A549 (cell line): ENCODE measurements at regions not wholly inside any gene's neighbourhood (a gene's known extent, or its start where the extent isn't known, plus 50 kb on each side); places are given as distances from the start of the nearest gene placed in this dataset.
A peak's percentile ranks its signal among the peaks of the same experiment; 100 is the strongest.

Source experiments
- CBX8 ChIP-seq: fragments of 200-600 bp; sonication (generic); IDR thresholded peaks from 2 replicates; pipeline ENCODE4 v1.6.1; 2016
- CHD4 ChIP-seq: fragments of 200-600 bp; sonication (generic); IDR thresholded peaks from 2 replicates; pipeline ENCODE4 v1.6.1; 2016; ENCODE audit warnings: antibody characterized with exemption, mild to moderate bottlenecking, borderline replicate concordance
- CTCF ChIP-seq: fragments of >200 bp; sonication (Bioruptor Twin); formaldehyde crosslinking; IDR thresholded peaks from 3 replicates; pipeline ENCODE4 v1.5.1; 2016
- EP300 ChIP-seq, 2 experiments: fragments of >200 bp; sonication (Bioruptor Twin); formaldehyde crosslinking; IDR thresholded peaks; 2 replicates in 1 of 2; 3 replicates in 1 of 2; pipeline ENCODE4 v1.6.1; 2016 to 2017
- HMGXB4 ChIP-seq: fragments of 250-450 bp; sonication (Bioruptor Pico); IDR thresholded peaks from 2 replicates; pipeline ENCODE4 v1.5.0; 2021; ENCODE audit warnings: mild to moderate bottlenecking, moderate library complexity, borderline replicate concordance
- MAX ChIP-seq: IDR thresholded peaks from 2 replicates; pipeline ENCODE4 v1.6.1; 2012
- NFE2L2 ChIP-seq: fragments of 150-350 bp; conservative IDR thresholded peaks from 2 replicates; pipeline ENCODE4 v1.6.1; 2014; ENCODE audit warnings: low read length
- NR3C1 ChIP-seq: fragments of >200 bp; sonication (Bioruptor Twin); formaldehyde crosslinking; IDR thresholded peaks from 3 replicates; pipeline ENCODE4 v1.6.1; 2017
- POLR2A ChIP-seq: IDR thresholded peaks from 2 replicates; pipeline ENCODE4 v1.6.1; 2012; ENCODE audit warnings: mild to moderate bottlenecking, low read length
- REST ChIP-seq: fragments of 200-600 bp; sonication (generic); IDR thresholded peaks from 2 replicates; pipeline ENCODE4 v1.6.1; 2016; ENCODE audit warnings: antibody characterized with exemption, mild to moderate bottlenecking, moderate library complexity
- RFX5 ChIP-seq: fragments of 450-650 bp; IDR thresholded peaks from 2 replicates; pipeline ENCODE4 v1.7.1; 2014; ENCODE audit warnings: antibody characterized with exemption, mild to moderate bottlenecking, moderate library complexity
- USF2 ChIP-seq: fragments of 450-650 bp; IDR thresholded peaks from 2 replicates; pipeline ENCODE4 v1.6.1; 2014; ENCODE audit warnings: antibody characterized with exemption

GRCh38 chr1:94324178-94324544, 86.8 kb upstream of the ARHGAP29 start:
- no peak for TF ChIP-seq POLR2A
- no peak for TF ChIP-seq NR3C1
- no peak for TF ChIP-seq HMGXB4 (CRISPR knock-in tag)
- TF ChIP-seq CTCF = no peak
- TF ChIP-seq EP300 (IDR thresholded peaks at IDR 0.05) = peak in 1 of 2 experiments; percentile 35; a peak in 1 of 5 replicates
- TF ChIP-seq MAX = no peak
- no peak for TF ChIP-seq REST
- TF ChIP-seq CBX8 = no peak
- TF ChIP-seq CHD4 = no peak
- no peak for TF ChIP-seq USF2
- no peak for TF ChIP-seq RFX5
- TF ChIP-seq NFE2L2 = no peak
